GM06990 (cell line): ENCODE measurements at regions not wholly inside any gene's neighbourhood (a gene's known extent, or its start where the extent isn't known, plus 50 kb on each side); places are given as distances from the start of the nearest gene placed in this dataset.

Source experiments
- DNase-seq: peaks from one replicate; pipeline ENCODE4 v3.0.0-alpha.2; 2011; ENCODE audit not compliant: insufficient read length; ENCODE audit errors: extremely low read depth
- H3K27me3 ChIP-seq: replicated peaks from 2 replicates; pipeline ENCODE4 v1.6.0; 2011; ENCODE audit warnings: low read length; ENCODE audit not compliant: control insufficient read depth, insufficient read depth
- H3K36me3 ChIP-seq: 2 replicates; pipeline ENCODE4 v1.5.1; 2011; ENCODE audit warnings: low read length; ENCODE audit not compliant: control insufficient read depth, insufficient read depth
- H3K4me3 ChIP-seq: replicated peaks from 2 replicates; pipeline ENCODE4 v1.5.1; 2011; ENCODE audit warnings: low read depth, mild to moderate bottlenecking, control low read depth, low read length
- TF ChIP-seq, protein P1 (sequence below): IDR thresholded peaks from 2 replicates; pipeline ENCODE4 v1.5.1; 2011; ENCODE audit warnings: low read length, control low read depth, mild to moderate bottlenecking, inconsistent platforms; ENCODE audit not compliant: insufficient read depth, poor library complexity, severe bottlenecking

- no peak for DNase-seq
- Histone ChIP-seq H3K27me3 (no peaks in the 10 kb centered on the region), H3K4me3 (no peak overlapping the region), H3K36me3 (no peaks in the 10 kb centered on the region)
- TF ChIP-seq, protein P1, sequence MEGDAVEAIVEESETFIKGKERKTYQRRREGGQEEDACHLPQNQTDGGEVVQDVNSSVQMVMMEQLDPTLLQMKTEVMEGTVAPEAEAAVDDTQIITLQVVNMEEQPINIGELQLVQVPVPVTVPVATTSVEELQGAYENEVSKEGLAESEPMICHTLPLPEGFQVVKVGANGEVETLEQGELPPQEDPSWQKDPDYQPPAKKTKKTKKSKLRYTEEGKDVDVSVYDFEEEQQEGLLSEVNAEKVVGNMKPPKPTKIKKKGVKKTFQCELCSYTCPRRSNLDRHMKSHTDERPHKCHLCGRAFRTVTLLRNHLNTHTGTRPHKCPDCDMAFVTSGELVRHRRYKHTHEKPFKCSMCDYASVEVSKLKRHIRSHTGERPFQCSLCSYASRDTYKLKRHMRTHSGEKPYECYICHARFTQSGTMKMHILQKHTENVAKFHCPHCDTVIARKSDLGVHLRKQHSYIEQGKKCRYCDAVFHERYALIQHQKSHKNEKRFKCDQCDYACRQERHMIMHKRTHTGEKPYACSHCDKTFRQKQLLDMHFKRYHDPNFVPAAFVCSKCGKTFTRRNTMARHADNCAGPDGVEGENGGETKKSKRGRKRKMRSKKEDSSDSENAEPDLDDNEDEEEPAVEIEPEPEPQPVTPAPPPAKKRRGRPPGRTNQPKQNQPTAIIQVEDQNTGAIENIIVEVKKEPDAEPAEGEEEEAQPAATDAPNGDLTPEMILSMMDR, result no peak
These were observed 957.6 kb downstream of the MRPL39 start for GRCh38 chr21:24649691-24650090.

GRCh38 chr21:24636696-24637095 is 970.6 kb downstream of the MRPL39 start:
- Histone ChIP-seq H3K4me3 (no peak overlapping the region), H3K36me3 (no peaks in the 10 kb centered on the region), H3K27me3 (no peaks in the 10 kb centered on the region)
- TF ChIP-seq, protein P1, result no peak
- no peak for DNase-seq

GRCh38 chr21:24634749-24635148 is 972.5 kb downstream of the MRPL39 start:
- Histone ChIP-seq H3K27me3 (no peaks in the 10 kb centered on the region), H3K36me3 (no peaks in the 10 kb centered on the region), H3K4me3 (no peak overlapping the region)
- TF ChIP-seq, protein P1, result no peak
- no peak for DNase-seq

DNA sequence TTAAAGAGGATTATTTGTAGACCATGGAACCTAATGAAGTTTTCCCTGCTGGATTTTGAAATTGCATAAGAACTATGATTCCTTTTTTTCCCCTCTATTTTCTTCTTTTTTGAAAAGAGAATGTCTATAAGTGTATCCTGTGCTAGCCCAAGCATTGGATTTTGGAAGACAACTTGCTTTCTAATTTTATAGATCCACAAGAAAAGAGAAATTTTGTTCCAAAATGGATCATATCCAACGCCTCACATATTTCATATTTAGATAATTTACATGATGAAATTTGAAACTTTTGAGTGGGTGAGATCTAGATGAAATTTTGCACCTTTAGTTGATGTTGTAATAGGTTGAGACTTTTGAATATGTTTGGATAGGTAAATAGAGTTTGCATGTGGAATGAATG is 978.7 kb downstream of the MRPL39 start:
- no peak for DNase-seq
- H3K36me3 ChIP-seq, result no peaks in the 10 kb centered on the region
- TF ChIP-seq, protein P1, result no peak
- no peaks in the 10 kb centered on the region for H3K27me3 ChIP-seq
- H3K4me3 ChIP-seq, result no peak overlapping the region

GRCh38 chr21:24628046-24628445 is 979.2 kb downstream of the MRPL39 start:
- Histone ChIP-seq H3K27me3 (no peaks in the 10 kb centered on the region), H3K36me3 (no peaks in the 10 kb centered on the region)

More at GRCh38 chr21:24628046-24628445, 979.2 kb downstream of the MRPL39 start:
- no peak overlapping the region for H3K4me3 ChIP-seq
- TF ChIP-seq, protein P1, result no peak
- DNase-seq, result no peak
